Islet precursor cell (in vitro differentiated cells): ENCODE measurements at regions not wholly inside any gene's neighbourhood (a gene's known extent, or its start where the extent isn't known, plus 50 kb on each side); places are given as distances from the start of the nearest gene placed in this dataset.
"Not testable (repeated sequence)": the region's sequence is repeated elsewhere in the genome, so short reads cannot be mapped to it uniquely, and the experiment has no call there.

Experiments used
- DNase-seq: peaks from one replicate; pipeline ENCODE4 v3.0.0-alpha.2; 2018

DNA sequence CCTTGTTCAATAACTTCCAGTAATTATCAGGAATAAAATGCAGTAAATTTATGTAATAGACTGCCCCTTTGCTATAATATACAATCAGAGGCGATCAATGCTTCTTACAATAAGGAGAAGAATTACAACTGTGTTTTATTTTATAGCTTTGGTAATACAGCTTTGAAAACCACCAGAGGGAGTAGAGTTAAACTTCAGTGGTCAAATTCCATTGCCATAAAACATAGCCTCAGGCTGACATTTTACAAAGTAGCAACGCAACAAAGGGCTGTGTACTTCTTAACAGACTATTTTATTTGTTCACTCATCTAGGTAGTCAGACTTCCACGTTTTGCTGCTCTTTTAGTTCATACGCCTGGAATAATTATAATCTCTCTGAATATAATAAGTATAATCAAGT, 58.5 kb downstream of the TEX13C start:
- DNase-seq = no peak

DNA sequence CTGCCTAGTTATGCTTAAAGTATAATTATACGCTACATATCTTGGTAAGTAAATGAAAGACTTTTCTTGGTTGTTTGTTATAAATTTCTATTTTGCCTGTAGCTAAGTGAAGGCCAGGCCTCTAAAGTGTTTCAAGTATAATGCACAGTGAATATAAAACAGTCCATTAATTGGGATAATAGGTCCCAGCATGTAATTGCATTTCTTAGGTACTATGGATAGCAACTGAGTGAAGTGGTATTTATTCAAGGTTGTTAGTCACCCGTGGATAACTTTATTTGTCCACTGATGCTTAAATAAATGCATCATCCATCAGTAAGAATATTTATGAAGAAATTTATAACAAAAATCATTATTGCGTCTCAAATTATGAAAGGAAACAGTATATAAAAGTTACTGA, 59.1 kb downstream of the TEX13C start:
- no peak for DNase-seq

DNA sequence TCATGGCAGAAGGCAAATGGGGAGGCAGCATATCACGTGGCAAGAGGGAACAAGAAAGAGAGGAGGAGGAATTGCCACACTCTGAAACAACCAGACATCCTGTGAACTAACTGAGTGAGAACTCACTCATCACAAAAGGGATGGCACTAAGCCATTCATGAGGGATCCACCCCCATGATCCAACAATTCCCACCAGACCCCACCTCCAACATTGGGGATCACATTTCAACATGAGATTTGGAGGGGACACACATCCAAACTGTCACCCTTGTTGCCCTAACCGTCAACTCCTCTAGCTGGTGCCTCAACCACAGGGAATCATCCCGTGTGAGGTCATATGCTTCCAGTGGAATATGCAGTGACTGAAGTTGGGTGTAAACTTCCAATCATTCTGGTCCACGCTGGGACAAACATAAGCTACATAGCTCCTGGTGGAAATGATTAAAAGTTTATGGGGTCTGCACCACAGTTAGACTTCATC, 62.5 kb downstream of the TEX13C start:
- no peak for DNase-seq

GRCh38 chrX:125382889-125383288, 63.2 kb downstream of the TEX13C start:
- no peak for DNase-seq

DNA sequence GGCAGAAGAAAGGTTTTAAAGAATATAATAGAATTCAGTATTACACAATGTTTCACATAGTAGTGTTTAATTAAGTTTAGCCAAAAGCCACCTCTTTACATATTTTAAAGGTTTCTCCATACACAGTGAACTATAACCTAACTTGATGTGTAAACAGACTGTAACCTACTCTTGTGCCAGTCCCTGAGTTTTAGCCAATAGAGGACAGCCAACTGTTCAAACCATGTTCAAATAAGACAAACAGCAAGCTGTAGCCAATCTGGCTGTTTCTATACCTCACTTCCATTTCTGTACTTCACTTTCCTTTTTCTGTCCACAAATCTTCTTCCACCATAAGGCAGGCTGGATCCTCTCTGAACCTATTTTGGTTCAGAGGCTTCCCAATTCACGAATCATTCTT, 65.2 kb downstream of the TEX13C start:
- DNase-seq = no peak

GRCh38 chrX:125387945-125388344, 68.3 kb downstream of the TEX13C start:
- no peak for DNase-seq

DNA sequence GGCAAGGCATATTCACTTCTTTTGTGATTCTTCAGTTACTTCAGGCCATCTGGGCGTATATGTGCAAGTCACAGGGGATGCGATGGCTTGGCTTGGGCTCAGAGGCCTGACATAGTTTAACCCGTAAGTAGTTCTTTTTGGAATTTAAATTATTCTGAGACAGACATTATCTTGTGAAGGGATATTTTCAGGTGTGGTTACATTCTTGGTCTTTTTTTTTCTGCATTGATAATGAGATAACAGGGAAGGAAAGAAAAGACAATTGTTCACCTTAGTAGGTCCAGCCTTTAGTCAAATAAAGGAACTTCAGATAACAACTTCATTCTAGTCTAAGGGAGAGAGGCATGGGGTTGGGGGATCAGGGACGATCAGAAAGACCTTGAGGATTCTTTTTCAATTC, 74.8 kb downstream of the TEX13C start:
- no peak for DNase-seq

GRCh38 chrX:125395626-125396025, 76.0 kb downstream of the TEX13C start:
- DNase-seq = no peak

- no peak for DNase-seq
These were observed 79.3 kb downstream of the TEX13C start for GRCh38 chrX:125398959-125399440.

DNA sequence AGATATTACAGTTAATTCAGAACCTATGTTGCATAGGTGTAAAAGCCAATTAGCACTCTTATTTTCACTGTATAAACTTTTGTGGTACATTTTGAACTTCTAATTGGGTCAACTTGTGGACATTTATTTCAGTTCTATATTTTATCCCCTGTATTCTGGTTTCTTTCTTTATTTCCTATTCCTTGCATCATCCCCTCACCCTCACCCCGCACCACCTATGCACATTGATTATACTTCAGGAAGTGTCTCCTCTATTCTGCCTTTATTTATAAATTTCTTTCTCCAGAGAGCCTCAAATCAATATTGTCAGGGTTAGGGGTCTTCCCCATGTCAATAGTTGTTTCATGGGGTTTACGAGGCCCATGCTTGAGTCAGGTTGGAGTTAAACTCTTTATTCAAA, 83.1 kb downstream of the TEX13C start:
- DNase-seq = no peak

DNA sequence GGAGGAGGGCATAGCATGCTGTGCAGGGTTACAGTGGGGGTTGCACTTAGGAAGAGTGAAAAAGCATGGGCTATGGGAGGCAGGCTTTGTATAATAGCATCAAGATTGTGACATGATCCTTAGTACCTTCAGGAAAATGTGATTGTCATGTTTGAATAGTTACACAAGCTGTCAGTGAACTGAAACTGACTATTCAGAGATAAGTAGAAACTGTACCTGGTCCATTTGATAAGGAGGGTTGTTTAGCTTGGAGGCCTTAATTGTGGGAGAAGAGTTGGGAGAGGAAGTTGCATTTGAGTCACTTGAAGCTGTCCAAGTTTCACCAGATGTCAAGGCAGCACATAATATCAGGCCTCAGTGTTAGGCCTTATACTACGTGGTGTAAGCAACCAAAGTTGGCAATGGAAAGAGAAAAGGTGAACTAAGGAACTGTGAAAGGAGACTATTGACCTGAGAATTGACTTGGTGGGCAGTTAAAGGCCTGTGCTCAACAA, 85.0 kb downstream of the TEX13C start:
- DNase-seq = no peak

DNA sequence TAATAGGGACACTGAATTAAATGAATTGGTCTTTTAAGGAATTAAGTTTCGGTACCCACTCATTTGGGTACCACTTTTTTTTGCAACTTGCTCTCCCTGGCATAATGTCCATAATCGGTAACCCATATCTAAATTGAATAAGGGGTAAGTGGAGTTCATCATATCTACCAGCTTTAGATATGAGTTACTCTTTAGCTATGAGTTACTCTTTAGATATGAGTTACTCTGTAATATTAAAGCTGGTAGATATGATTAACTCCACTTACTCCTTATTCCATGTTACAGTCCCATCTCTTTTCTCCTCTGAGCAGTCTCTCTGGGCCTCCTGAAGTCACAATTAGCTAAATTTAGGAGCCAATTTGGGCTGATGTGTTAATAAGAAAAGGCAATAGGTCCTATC, 85.7 kb downstream of the TEX13C start:
- DNase-seq = no peak

- no peak for DNase-seq
These were observed 87.6 kb downstream of the TEX13C start for GRCh38 chrX:125407314-125407713.

DNA sequence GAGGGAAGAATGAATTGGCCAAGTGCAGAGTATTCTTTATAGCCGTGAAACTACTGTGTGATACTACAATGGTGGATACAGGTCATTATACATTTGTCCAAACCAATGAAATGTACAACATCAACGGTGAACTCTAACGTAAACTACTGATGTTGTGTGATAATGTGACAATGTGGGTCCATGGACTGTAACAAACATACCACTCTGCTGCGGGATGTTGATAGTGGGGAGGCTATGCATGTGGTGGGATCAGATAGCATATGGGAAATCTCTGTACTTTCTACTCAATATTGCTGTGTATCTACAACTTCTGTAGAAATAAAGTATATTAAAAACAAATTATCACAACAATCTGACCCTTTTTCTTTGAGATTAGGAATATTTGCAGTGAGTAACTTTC, 101.1 kb downstream of the TEX13C start:
- DNase-seq = no peak

DNA sequence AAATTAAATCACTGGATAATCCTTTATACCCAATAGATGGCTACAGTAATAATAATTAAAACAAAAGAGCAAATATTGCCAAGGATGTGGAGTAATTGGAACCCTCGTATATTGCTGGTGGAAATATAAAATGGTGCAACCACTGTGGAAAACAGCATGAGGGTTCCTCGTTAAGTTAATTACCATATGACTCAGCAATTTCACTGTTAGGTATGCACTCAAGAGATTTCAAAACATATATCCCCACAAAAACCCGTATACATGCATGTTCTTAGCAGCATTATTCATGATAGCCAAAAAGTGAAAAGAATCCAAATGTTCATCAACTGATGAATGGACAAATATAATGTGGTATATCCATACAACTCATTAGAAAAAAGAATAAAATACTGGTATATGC, 103.3 kb downstream of the TEX13C start:
- DNase-seq = no peak

DNA sequence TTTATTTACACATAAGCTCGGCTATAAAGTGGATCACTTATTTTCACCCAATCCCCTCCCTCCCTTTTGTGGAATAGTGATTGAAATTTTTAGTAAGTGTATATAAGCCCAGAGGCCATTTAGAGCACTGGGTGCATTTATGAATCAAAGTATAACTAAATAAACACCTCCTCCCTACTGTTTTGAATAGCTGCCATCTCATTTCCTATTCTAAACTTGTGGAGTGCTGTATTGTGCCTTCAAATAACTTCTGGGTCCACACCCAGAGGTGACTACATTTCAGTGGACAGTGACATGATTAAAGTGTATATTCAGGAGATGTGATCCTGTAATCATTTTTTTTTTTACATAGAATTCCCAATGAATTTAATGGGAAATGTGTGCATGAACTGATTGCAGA, 104.9 kb downstream of the TEX13C start:
- DNase-seq = no peak

DNA sequence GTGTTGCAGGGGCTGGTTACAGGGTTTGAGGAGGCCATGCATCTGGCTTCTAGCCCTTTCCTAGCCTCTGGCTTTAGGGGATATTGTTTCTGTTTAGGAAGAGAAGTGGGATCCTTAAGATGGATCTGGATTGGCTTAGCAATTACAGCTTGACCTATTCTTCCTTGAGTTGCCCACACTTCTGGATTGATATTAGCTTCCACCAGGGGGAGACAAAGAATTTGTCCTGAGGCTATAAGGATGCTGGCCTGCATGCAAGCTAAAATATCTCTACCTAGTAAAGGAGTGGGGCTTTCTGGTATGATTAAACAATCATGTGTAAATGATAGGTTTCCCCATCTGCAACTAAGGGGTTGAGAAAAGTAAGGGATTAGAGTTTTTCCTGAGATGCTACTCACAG, 117.2 kb downstream of the TEX13C start:
- DNase-seq = no peak

DNA sequence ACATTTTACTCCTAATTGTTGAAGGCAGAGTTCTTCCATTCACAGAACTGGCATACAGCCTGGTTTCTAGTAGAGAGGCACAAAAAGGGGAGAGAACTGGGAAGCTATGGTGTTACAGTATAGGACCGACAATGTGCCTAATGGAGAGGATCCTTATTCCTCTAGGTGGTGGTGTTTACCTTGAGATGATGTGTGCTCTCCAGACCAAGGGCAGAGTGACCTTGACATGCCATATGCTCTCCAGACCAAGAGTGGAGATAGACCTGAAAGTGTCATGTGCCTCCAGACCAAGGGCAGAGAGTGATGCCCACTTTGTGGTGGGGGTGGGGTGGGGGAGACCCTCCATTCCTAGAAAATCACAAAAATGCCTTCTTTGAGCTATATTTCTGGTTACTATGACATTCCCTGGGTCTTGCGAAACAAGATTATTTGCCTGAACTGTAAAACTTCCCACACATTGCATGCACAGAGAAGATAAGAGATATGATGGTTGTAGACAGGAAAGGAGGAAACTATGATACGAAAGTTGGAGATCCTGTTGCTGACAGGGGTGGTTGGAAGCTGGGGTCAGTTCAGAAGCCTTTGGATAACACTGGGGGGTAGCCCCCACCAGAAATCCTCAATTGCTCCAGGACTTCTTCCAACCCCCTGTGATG, 119.7 kb downstream of the TEX13C start:
- no peak for DNase-seq

- peak; percentile 55 for DNase-seq
These were observed 125.0 kb downstream of the TEX13C start for GRCh38 chrX:125444659-125445058.

GRCh38 chrX:125475482-125475881, 155.8 kb downstream of the TEX13C start:
- no peak for DNase-seq

- DNase-seq = no peak
These were observed 172.8 kb downstream of the TEX13C start for GRCh38 chrX:125492439-125492838.

- not testable (repeated sequence) for DNase-seq
These were observed 173.3 kb downstream of the TEX13C start for GRCh38 chrX:125493004-125493403.

DNA sequence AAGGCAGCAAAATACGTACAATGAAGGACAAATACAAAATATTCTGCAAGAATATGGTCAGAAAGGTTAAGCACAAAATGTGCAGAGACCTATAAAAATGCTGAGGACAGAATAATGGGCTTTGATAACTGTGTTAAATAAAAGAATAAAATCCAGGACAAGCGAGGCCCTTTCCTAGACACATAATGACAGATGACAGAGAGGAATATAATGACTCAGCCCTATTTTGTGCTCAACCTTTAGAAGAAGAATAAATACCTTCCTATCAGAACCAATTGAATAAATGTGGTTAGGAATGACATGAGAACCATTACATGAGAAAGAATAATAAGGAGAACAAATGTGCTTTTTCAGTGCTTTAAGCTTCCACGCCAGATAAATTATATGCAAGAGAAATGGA, 178.0 kb downstream of the TEX13C start:
- no peak for DNase-seq

- no peak for DNase-seq
These were observed 184.1 kb downstream of the TEX13C start for GRCh38 chrX:125503769-125504168.

- no peak for DNase-seq
These were observed 185.5 kb downstream of the TEX13C start for GRCh38 chrX:125505207-125505606.
